ENCODE measurements at regions not wholly inside any gene's neighbourhood (a gene's known extent, or its start where the extent isn't known, plus 50 kb on each side); places are given as distances from the start of the nearest gene placed in this dataset.

DNA sequence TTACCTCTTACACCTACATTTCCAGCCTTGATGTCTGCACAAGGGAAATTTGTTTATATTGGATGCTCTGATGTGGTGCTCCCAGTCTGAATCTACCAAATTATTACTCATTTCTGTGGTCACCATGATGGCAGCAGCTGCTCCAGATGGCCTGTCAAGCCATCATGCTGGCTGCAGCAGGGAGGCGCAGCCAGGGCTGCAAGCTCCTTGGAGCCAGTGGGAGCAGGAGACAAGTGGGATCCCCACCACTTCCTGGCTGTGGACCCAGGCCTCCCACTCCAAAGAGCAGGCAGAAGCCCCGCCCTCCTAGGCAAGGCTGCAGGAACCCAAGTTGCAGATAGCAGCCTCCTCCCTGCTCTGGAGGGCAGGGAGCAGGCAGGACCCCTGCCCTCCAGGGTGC lies 241.1 kb upstream of the ATP10B start:
- Histone ChIP-seq H3K27me3 (ENCODE audit: control insufficient read depth in 1 of 2, insufficient read depth in 2 of 2, low read length in 2 of 2) (no peaks in the 10 kb centered on the region), H3K36me3 (ENCODE audit: control insufficient read depth in 2 of 2, insufficient read depth in 2 of 2, low read length in 1 of 2) (no peaks in the 10 kb centered on the region), H3K4me3 (ENCODE audit: low read depth in 1 of 2, low read length in 2 of 2) (no peak overlapping the region), H3K4me1 (ENCODE audit: control insufficient read depth in 2 of 2, insufficient read depth in 2 of 2, low read length in 1 of 2) (no peaks in the 10 kb centered on the region), H3K27ac (ENCODE audit: low read depth in 2 of 2, low read length in 1 of 2) (no peak overlapping the region), H3K9me3 (ENCODE audit: control insufficient read depth in 2 of 2, insufficient read depth in 1 of 2, low read depth in 1 of 2, low read length in 1 of 2) (peaks cover 0 to 4% of the 10 kb centered on the region in 2 donors)
- 81 to 85% methylated on average over 2 of the region's 2 CpGs for WGBS, 2 donors

DNA sequence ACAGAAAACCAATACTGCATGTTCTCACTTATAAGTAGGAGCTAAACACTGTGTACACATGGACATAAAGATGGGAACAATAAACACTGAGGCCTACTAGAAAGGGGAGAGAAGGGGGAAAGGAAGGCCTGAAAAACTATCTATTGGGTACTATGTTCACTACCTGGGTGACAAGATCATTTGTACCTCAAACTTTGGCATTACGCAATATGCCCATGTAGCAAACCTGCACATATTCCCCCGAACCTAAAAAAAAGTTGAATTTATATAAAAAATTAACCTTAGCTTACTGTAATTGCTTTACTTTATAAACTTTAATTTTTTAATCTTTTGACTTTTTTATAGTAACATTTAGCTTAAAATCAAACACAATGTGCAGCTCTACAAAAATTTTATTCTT lies 237.6 kb upstream of the ATP10B start:
- no peak overlapping the region for H3K4me3 ChIP-seq (ENCODE audit: low read depth in 1 of 2, low read length in 2 of 2)
- H3K4me1 ChIP-seq (ENCODE audit: control insufficient read depth in 2 of 2, insufficient read depth in 2 of 2, low read length in 1 of 2) = no peaks in the 10 kb centered on the region
- H3K27ac ChIP-seq (ENCODE audit: low read depth in 2 of 2, low read length in 1 of 2) = no peak overlapping the region
- peaks cover 0 to 4% of the 10 kb centered on the region in 2 donors for H3K9me3 ChIP-seq (ENCODE audit: control insufficient read depth in 2 of 2, insufficient read depth in 1 of 2, low read depth in 1 of 2, low read length in 1 of 2)
- H3K27me3 ChIP-seq (ENCODE audit: control insufficient read depth in 1 of 2, insufficient read depth in 2 of 2, low read length in 2 of 2) = no peaks in the 10 kb centered on the region
- 96 to 97% methylated on average over 2 of the region's 2 CpGs for WGBS, 2 donors
- no peaks in the 10 kb centered on the region for H3K36me3 ChIP-seq (ENCODE audit: control insufficient read depth in 2 of 2, insufficient read depth in 2 of 2, low read length in 1 of 2)

DNA sequence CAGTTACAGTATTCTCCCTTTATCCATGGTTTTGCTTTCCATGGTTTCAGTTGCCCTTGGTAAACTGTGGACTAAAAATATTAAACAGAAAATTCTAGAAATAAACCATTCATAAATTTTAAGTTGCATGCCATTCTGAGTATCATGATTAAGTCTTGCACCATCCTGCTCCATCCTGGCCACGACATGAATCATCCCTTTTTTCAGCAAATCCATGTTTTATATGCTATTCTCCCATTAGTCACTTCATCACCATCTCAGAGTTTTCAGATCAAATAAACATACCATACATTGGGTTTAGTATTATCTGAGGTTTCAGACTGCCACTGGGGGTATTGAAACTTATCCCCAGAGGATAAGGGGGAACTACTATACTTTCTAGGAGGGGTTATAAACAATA lies 234.4 kb upstream of the ATP10B start:
- Histone ChIP-seq H3K4me1 (ENCODE audit: control insufficient read depth in 2 of 2, insufficient read depth in 2 of 2, low read length in 1 of 2) (no peaks in the 10 kb centered on the region), H3K4me3 (ENCODE audit: low read depth in 1 of 2, low read length in 2 of 2) (no peak overlapping the region), H3K9me3 (ENCODE audit: control insufficient read depth in 2 of 2, insufficient read depth in 1 of 2, low read depth in 1 of 2, low read length in 1 of 2) (no peaks in the 10 kb centered on the region), H3K36me3 (ENCODE audit: control insufficient read depth in 2 of 2, insufficient read depth in 2 of 2, low read length in 1 of 2) (no peaks in the 10 kb centered on the region), H3K27ac (ENCODE audit: low read depth in 2 of 2, low read length in 1 of 2) (no peak overlapping the region), H3K27me3 (ENCODE audit: control insufficient read depth in 1 of 2, insufficient read depth in 2 of 2, low read length in 2 of 2) (no peaks in the 10 kb centered on the region)
- WGBS, 2 donors = 34 to 65% methylated on average over 1 of the region's 1 CpG

DNA sequence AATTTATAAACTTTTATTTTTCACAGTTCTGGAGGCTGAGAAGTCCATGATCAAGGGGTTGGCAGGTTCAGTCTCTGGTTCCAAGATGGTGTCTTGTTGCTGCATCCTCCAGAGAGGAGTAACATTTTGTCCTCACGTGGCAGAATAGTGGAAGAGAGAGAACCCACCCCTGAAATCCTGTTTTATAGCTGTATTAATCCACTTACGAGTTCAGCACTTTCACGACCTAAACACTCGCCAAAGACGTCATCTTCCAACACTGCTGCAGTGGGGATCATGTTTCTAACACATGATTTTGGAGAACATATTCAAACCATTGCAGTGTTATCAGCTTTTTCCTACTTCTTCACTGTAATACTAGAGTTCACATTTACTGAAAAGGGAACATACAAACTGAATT lies 233.0 kb upstream of the ATP10B start:
- no peak overlapping the region for H3K4me3 ChIP-seq (ENCODE audit: low read depth in 1 of 2, low read length in 2 of 2)
- H3K4me1 ChIP-seq (ENCODE audit: control insufficient read depth in 2 of 2, insufficient read depth in 2 of 2, low read length in 1 of 2) = no peaks in the 10 kb centered on the region
- H3K27ac ChIP-seq (ENCODE audit: low read depth in 2 of 2, low read length in 1 of 2) = no peak overlapping the region
- 70 to 71% methylated on average over 5 of the region's 5 CpGs for WGBS, 2 donors
- H3K9me3 ChIP-seq (ENCODE audit: control insufficient read depth in 2 of 2, insufficient read depth in 1 of 2, low read depth in 1 of 2, low read length in 1 of 2) = no peaks in the 10 kb centered on the region
- no peaks in the 10 kb centered on the region for H3K27me3 ChIP-seq (ENCODE audit: control insufficient read depth in 1 of 2, insufficient read depth in 2 of 2, low read length in 2 of 2)
- H3K36me3 ChIP-seq (ENCODE audit: control insufficient read depth in 2 of 2, insufficient read depth in 2 of 2, low read length in 1 of 2) = no peaks in the 10 kb centered on the region

GRCh38 chr5:161084115-161084514 lies 232.1 kb upstream of the ATP10B start:
- no peaks in the 10 kb centered on the region for H3K27me3 ChIP-seq (ENCODE audit: control insufficient read depth in 1 of 2, insufficient read depth in 2 of 2, low read length in 2 of 2)
- H3K27ac ChIP-seq (ENCODE audit: low read depth in 2 of 2, low read length in 1 of 2) = no peak overlapping the region
- WGBS, 2 donors = 60 to 70% methylated on average over 2 of the region's 2 CpGs
- no peaks in the 10 kb centered on the region for H3K9me3 ChIP-seq (ENCODE audit: control insufficient read depth in 2 of 2, insufficient read depth in 1 of 2, low read depth in 1 of 2, low read length in 1 of 2)
- H3K4me1 ChIP-seq (ENCODE audit: control insufficient read depth in 2 of 2, insufficient read depth in 2 of 2, low read length in 1 of 2) = no peaks in the 10 kb centered on the region
- H3K4me3 ChIP-seq (ENCODE audit: low read depth in 1 of 2, low read length in 2 of 2) = no peak overlapping the region
- H3K36me3 ChIP-seq (ENCODE audit: control insufficient read depth in 2 of 2, insufficient read depth in 2 of 2, low read length in 1 of 2) = no peaks in the 10 kb centered on the region

GRCh38 chr5:161078793-161079192 lies 226.8 kb upstream of the ATP10B start:
- 48 to 52% methylated on average over 4 of the region's 4 CpGs for WGBS, 2 donors
- no peaks in the 10 kb centered on the region for H3K36me3 ChIP-seq (ENCODE audit: control insufficient read depth in 2 of 2, insufficient read depth in 2 of 2, low read length in 1 of 2)
- H3K27me3 ChIP-seq (ENCODE audit: control insufficient read depth in 1 of 2, insufficient read depth in 2 of 2, low read length in 2 of 2) = no peaks in the 10 kb centered on the region

GRCh38 chr5:161077936-161078545 lies 226.0 kb upstream of the ATP10B start:
- Histone ChIP-seq H3K36me3 (ENCODE audit: control insufficient read depth in 2 of 2, insufficient read depth in 2 of 2, low read length in 1 of 2) (no peaks in the 10 kb centered on the region), H3K27me3 (ENCODE audit: control insufficient read depth in 1 of 2, insufficient read depth in 2 of 2, low read length in 2 of 2) (no peaks in the 10 kb centered on the region), H3K4me3 (ENCODE audit: low read depth in 1 of 2, low read length in 2 of 2) (no peak overlapping the region), H3K27ac (ENCODE audit: low read depth in 2 of 2, low read length in 1 of 2) (no peak overlapping the region), H3K9me3 (ENCODE audit: control insufficient read depth in 2 of 2, insufficient read depth in 1 of 2, low read depth in 1 of 2, low read length in 1 of 2) (no peaks in the 10 kb centered on the region), H3K4me1 (ENCODE audit: control insufficient read depth in 2 of 2, insufficient read depth in 2 of 2, low read length in 1 of 2) (no peaks in the 10 kb centered on the region)
- WGBS, 2 donors = 38 to 40% methylated on average over 2 of the region's 2 CpGs

More at GRCh38 chr5:161078793-161079192, 226.8 kb upstream of the ATP10B start:
- Histone ChIP-seq H3K4me3 (ENCODE audit: low read depth in 1 of 2, low read length in 2 of 2) (no peak overlapping the region), H3K4me1 (ENCODE audit: control insufficient read depth in 2 of 2, insufficient read depth in 2 of 2, low read length in 1 of 2) (no peaks in the 10 kb centered on the region), H3K9me3 (ENCODE audit: control insufficient read depth in 2 of 2, insufficient read depth in 1 of 2, low read depth in 1 of 2, low read length in 1 of 2) (no peaks in the 10 kb centered on the region), H3K27ac (ENCODE audit: low read depth in 2 of 2, low read length in 1 of 2) (no peak overlapping the region)

- Histone ChIP-seq H3K36me3 (ENCODE audit: control insufficient read depth in 2 of 2, insufficient read depth in 2 of 2, low read length in 1 of 2) (no peaks in the 10 kb centered on the region), H3K27ac (ENCODE audit: low read depth in 2 of 2, low read length in 1 of 2) (no peak overlapping the region), H3K4me1 (ENCODE audit: control insufficient read depth in 2 of 2, insufficient read depth in 2 of 2, low read length in 1 of 2) (no peaks in the 10 kb centered on the region), H3K9me3 (ENCODE audit: control insufficient read depth in 2 of 2, insufficient read depth in 1 of 2, low read depth in 1 of 2, low read length in 1 of 2) (no peaks in the 10 kb centered on the region), H3K27me3 (ENCODE audit: control insufficient read depth in 1 of 2, insufficient read depth in 2 of 2, low read length in 2 of 2) (no peaks in the 10 kb centered on the region), H3K4me3 (ENCODE audit: low read depth in 1 of 2, low read length in 2 of 2) (no peak overlapping the region)
- 73 to 82% methylated on average over 2 of the region's 2 CpGs for WGBS, 2 donors
Measured at GRCh38 chr5:161077496-161077895, 225.5 kb upstream of the ATP10B start.

- Histone ChIP-seq H3K36me3 (ENCODE audit: control insufficient read depth in 2 of 2, insufficient read depth in 2 of 2, low read length in 1 of 2) (no peaks in the 10 kb centered on the region), H3K27ac (ENCODE audit: low read depth in 2 of 2, low read length in 1 of 2) (no peak overlapping the region), H3K9me3 (ENCODE audit: control insufficient read depth in 2 of 2, insufficient read depth in 1 of 2, low read depth in 1 of 2, low read length in 1 of 2) (no peaks in the 10 kb centered on the region), H3K27me3 (ENCODE audit: control insufficient read depth in 1 of 2, insufficient read depth in 2 of 2, low read length in 2 of 2) (no peaks in the 10 kb centered on the region), H3K4me3 (ENCODE audit: low read depth in 1 of 2, low read length in 2 of 2) (no peak overlapping the region), H3K4me1 (ENCODE audit: control insufficient read depth in 2 of 2, insufficient read depth in 2 of 2, low read length in 1 of 2) (no peaks in the 10 kb centered on the region)
- 47 to 48% methylated on average over 2 of the region's 2 CpGs for WGBS, 2 donors
Measured at GRCh38 chr5:161064781-161065180, 212.8 kb upstream of the ATP10B start.

- Histone ChIP-seq H3K4me3 (ENCODE audit: low read depth in 1 of 2, low read length in 2 of 2) (no peak overlapping the region), H3K27me3 (ENCODE audit: control insufficient read depth in 1 of 2, insufficient read depth in 2 of 2, low read length in 2 of 2) (no peaks in the 10 kb centered on the region), H3K36me3 (ENCODE audit: control insufficient read depth in 2 of 2, insufficient read depth in 2 of 2, low read length in 1 of 2) (no peaks in the 10 kb centered on the region), H3K9me3 (ENCODE audit: control insufficient read depth in 2 of 2, insufficient read depth in 1 of 2, low read depth in 1 of 2, low read length in 1 of 2) (no peaks in the 10 kb centered on the region), H3K4me1 (ENCODE audit: control insufficient read depth in 2 of 2, insufficient read depth in 2 of 2, low read length in 1 of 2) (no peaks in the 10 kb centered on the region), H3K27ac (ENCODE audit: low read depth in 2 of 2, low read length in 1 of 2) (no peak overlapping the region)
- WGBS, 2 donors = 70 to 80% methylated on average over 2 of the region's 2 CpGs
Measured at GRCh38 chr5:161064297-161064696, 212.3 kb upstream of the ATP10B start.
